ENCODE measurements at regions not wholly inside any gene's neighbourhood (a gene's known extent, or its start where the extent isn't known, plus 50 kb on each side); places are given as distances from the start of the nearest gene placed in this dataset.

DNA sequence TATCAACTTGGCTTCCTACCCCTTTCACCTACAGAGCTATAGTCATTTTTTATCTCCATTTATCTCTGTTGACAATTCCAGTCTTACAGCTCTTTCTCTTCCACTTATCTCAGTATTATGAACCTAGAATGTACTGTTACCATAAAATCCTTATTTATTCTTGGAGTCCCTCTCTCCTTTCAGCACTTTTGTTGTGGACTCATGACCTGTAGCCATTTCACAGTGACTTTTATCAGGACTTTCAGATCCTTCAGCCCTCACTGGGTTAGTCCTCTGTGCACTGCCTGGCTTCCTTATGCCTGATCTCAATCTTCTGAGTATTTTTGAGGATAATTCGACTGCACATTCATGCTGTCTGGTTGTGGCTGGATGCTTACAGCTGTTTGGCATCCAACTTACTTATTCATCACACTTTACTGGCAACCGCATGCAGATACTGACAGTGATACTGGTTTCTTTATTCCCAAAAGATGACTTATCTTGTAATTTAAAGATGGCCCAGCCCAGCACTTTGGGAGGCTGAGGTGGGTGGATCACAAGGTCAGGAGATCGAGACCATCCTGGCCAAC, 293.3 kb downstream of the MAN2A1 start:
- TF ChIP-seq, protein P1, sequence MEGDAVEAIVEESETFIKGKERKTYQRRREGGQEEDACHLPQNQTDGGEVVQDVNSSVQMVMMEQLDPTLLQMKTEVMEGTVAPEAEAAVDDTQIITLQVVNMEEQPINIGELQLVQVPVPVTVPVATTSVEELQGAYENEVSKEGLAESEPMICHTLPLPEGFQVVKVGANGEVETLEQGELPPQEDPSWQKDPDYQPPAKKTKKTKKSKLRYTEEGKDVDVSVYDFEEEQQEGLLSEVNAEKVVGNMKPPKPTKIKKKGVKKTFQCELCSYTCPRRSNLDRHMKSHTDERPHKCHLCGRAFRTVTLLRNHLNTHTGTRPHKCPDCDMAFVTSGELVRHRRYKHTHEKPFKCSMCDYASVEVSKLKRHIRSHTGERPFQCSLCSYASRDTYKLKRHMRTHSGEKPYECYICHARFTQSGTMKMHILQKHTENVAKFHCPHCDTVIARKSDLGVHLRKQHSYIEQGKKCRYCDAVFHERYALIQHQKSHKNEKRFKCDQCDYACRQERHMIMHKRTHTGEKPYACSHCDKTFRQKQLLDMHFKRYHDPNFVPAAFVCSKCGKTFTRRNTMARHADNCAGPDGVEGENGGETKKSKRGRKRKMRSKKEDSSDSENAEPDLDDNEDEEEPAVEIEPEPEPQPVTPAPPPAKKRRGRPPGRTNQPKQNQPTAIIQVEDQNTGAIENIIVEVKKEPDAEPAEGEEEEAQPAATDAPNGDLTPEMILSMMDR (IDR thresholded peaks at IDR 0.05) = no peak
- TF ChIP-seq POLR2A (IDR thresholded peaks at IDR 0.05) (no peak), EP300 (IDR thresholded peaks at IDR 0.05) (no peak), POLR2AphosphoS5 (IDR thresholded peaks at IDR 0.05) (no peak)
